OCI-M2 (cell line): ENCODE measurements at regions not wholly inside any gene's neighbourhood (a gene's known extent, or its start where the extent isn't known, plus 50 kb on each side); places are given as distances from the start of the nearest gene placed in this dataset.

Experiments used
- DNase-seq: peaks from one replicate; lab custom pipeline; 2025; ENCODE audit not compliant: unreplicated experiment; lab: John Stamatoyannopoulos, UW

GRCh38 chr4:137333031-137333430 lies 199.3 kb downstream of the PCDH18 start:
- DNase-seq, result no peak

GRCh38 chr4:137312257-137312656 lies 220.0 kb downstream of the PCDH18 start:
- DNase-seq, result no peak

- DNase-seq, result no peak
Observed at GRCh38 chr4:137310593-137311490, 221.5 kb downstream of the PCDH18 start.

- DNase-seq, result no peak
Observed at GRCh38 chr4:137310166-137310565, 222.1 kb downstream of the PCDH18 start.

GRCh38 chr4:137309424-137309823 lies 222.9 kb downstream of the PCDH18 start:
- no peak for DNase-seq

GRCh38 chr4:137307806-137308205 lies 224.5 kb downstream of the PCDH18 start:
- DNase-seq, result no peak

- DNase-seq, result no peak
Observed at GRCh38 chr4:137300776-137301175, 231.5 kb downstream of the PCDH18 start.

- no peak for DNase-seq
Observed at GRCh38 chr4:137299281-137299680, 233.0 kb downstream of the PCDH18 start.

GRCh38 chr4:137293281-137293680 lies 239.0 kb downstream of the PCDH18 start:
- DNase-seq, result no peak

GRCh38 chr4:137283737-137284136 lies 248.6 kb downstream of the PCDH18 start:
- no peak for DNase-seq

- no peak for DNase-seq
Observed at GRCh38 chr4:137278431-137278830, 253.9 kb downstream of the PCDH18 start.

- DNase-seq, result no peak
Observed at GRCh38 chr4:137274404-137274803, 257.9 kb downstream of the PCDH18 start.

GRCh38 chr4:137267024-137267423 lies 265.3 kb downstream of the PCDH18 start:
- DNase-seq, result no peak

- DNase-seq, result no peak
Observed at GRCh38 chr4:137266511-137266910, 265.8 kb downstream of the PCDH18 start.

- no peak for DNase-seq
Observed at GRCh38 chr4:137263206-137263605, 269.1 kb downstream of the PCDH18 start.

GRCh38 chr4:137253949-137254348 lies 278.3 kb downstream of the PCDH18 start:
- no peak for DNase-seq

- no peak for DNase-seq
Observed at GRCh38 chr4:137249112-137249511, 283.2 kb downstream of the PCDH18 start.

- no peak for DNase-seq
Observed at GRCh38 chr4:137238456-137239162, 293.7 kb downstream of the PCDH18 start.

GRCh38 chr4:137226900-137227299 lies 305.4 kb downstream of the PCDH18 start:
- DNase-seq, result no peak

GRCh38 chr4:137226221-137226620 lies 306.1 kb downstream of the PCDH18 start:
- no peak for DNase-seq

GRCh38 chr4:137213372-137214173 lies 318.7 kb downstream of the PCDH18 start:
- DNase-seq, result no peak
